Astrocyte (in vitro differentiated cells and primary cell): ENCODE measurements at regions not wholly inside any gene's neighbourhood (a gene's known extent, or its start where the extent isn't known, plus 50 kb on each side); places are given as distances from the start of the nearest gene placed in this dataset.

Experiments
- DNase-seq: peaks from one replicate; pipeline ENCODE4 v3.0.0-alpha.2; 2010; ENCODE audit warnings: low read depth
- FAIRE-seq: peaks from 2 replicates; lab custom pipeline; 2011; peaks lifted over from hg19 to GRCh38; lab: Jason Lieb, UNC
- H2AFZ ChIP-seq: 2 replicates; pipeline ENCODE4 v1.6.0; 2012; ENCODE audit warnings: low read depth, low read length, inconsistent platforms
- H3K27ac ChIP-seq: 2 replicates; pipeline ENCODE4 v1.5.1; 2011; ENCODE audit warnings: low read depth, low read length, inconsistent platforms
- H3K27me3 ChIP-seq: 2 replicates; pipeline ENCODE4 v1.6.0; 2011; ENCODE audit warnings: low read length, inconsistent platforms; ENCODE audit not compliant: insufficient read depth
- H3K36me3 ChIP-seq: 2 replicates; pipeline ENCODE4 v1.5.1; 2011; ENCODE audit warnings: low read length, inconsistent platforms; ENCODE audit not compliant: insufficient read depth
- H3K4me1 ChIP-seq: 2 replicates; pipeline ENCODE4 v1.5.1; 2011; ENCODE audit warnings: low read length, inconsistent platforms; ENCODE audit not compliant: insufficient read depth
- H3K4me2 ChIP-seq: 2 replicates; pipeline ENCODE4 v1.6.0; 2012; ENCODE audit warnings: low read length, inconsistent platforms
- H3K4me3 ChIP-seq: 2 replicates; pipeline ENCODE4 v1.5.1; 2011; ENCODE audit warnings: low read depth, mild to moderate bottlenecking, low read length, inconsistent platforms; ENCODE audit not compliant: insufficient read depth
- H3K79me2 ChIP-seq: 2 replicates; pipeline ENCODE4 v1.6.0; 2012; ENCODE audit warnings: mild to moderate bottlenecking, low read length, inconsistent platforms; ENCODE audit not compliant: insufficient read depth
- H3K9ac ChIP-seq: 2 replicates; pipeline ENCODE4 v1.6.0; 2012; ENCODE audit warnings: mild to moderate bottlenecking, low read length, inconsistent platforms
- H3K9me3 ChIP-seq: 2 replicates; pipeline ENCODE4 v1.5.1; 2012; ENCODE audit warnings: low read depth, mild to moderate bottlenecking, low read length, inconsistent platforms; ENCODE audit not compliant: insufficient read depth
- H4K20me1 ChIP-seq: 2 replicates; pipeline ENCODE4 v1.6.0; 2012; ENCODE audit warnings: low read length, inconsistent platforms; ENCODE audit not compliant: insufficient read depth
- H3K27ac Mint-ChIP-seq: one replicate; pipeline ENCODE4 v1.8.0; 2021; ENCODE audit warnings: mild to moderate bottlenecking, mixed read lengths; ENCODE audit not compliant: unreplicated experiment
- H3K27me3 Mint-ChIP-seq: one replicate; pipeline ENCODE4 v1.8.0; 2021; ENCODE audit warnings: low read depth, mixed read lengths; ENCODE audit not compliant: unreplicated experiment
- H3K36me3 Mint-ChIP-seq: one replicate; pipeline ENCODE4 v1.8.0; 2021; ENCODE audit warnings: low read depth, mixed read lengths; ENCODE audit not compliant: unreplicated experiment
- H3K4me1 Mint-ChIP-seq: one replicate; pipeline ENCODE4 v1.8.0; 2021; ENCODE audit warnings: low read depth, mixed read lengths; ENCODE audit not compliant: unreplicated experiment
- H3K4me3 Mint-ChIP-seq: one replicate; pipeline ENCODE4 v1.8.0; 2021; ENCODE audit warnings: mild to moderate bottlenecking, moderate library complexity, mixed read lengths; ENCODE audit not compliant: unreplicated experiment
- H3K9me3 Mint-ChIP-seq: one replicate; pipeline ENCODE4 v1.8.0; 2021; ENCODE audit warnings: mild to moderate bottlenecking, mixed read lengths; ENCODE audit not compliant: unreplicated experiment
- CTCF ChIP-seq: IDR thresholded peaks from 2 replicates; pipeline ENCODE4 v1.5.1; 2011; ENCODE audit warnings: low read depth, mild to moderate bottlenecking, inconsistent platforms, low read length, moderate library complexity; ENCODE audit not compliant: insufficient read depth
- EZH2 ChIP-seq: IDR thresholded peaks from 2 replicates; pipeline ENCODE4 v1.6.1; 2012; ENCODE audit warnings: mild to moderate bottlenecking, low read length, inconsistent platforms; ENCODE audit not compliant: insufficient read depth

- H3K27me3 Mint-ChIP-seq = peaks cover 56% of the 10 kb centered on the region
- no peak for FAIRE-seq
These were observed 190.2 kb downstream of the TBX5 start for GRCh38 chr12:114215746-114216145.

GRCh38 chr12:114213055-114213581, 192.8 kb downstream of the TBX5 start:
- Mint-ChIP-seq H3K4me3 (no peak overlapping the region), H3K4me1 (no peaks in the 10 kb centered on the region), H3K27me3 (peaks cover 52% of the 10 kb centered on the region), H3K27ac (no peak overlapping the region), H3K9me3 (peaks cover 5% of the 10 kb centered on the region), H3K36me3 (no peaks in the 10 kb centered on the region)
- Histone ChIP-seq H3K4me1 (no peaks in the 10 kb centered on the region), H2AFZ (no peak overlapping the region), H3K36me3 (no peaks in the 10 kb centered on the region), H3K4me3 (no peak overlapping the region), H3K9ac (no peak overlapping the region), H3K4me2 (no peak overlapping the region), H3K27ac (no peak overlapping the region), H3K79me2 (no peaks in the 10 kb centered on the region), H3K27me3 (no peaks in the 10 kb centered on the region), H4K20me1 (no peaks in the 10 kb centered on the region), H3K9me3 (no peaks in the 10 kb centered on the region)
- TF ChIP-seq EZH2 (no peak), CTCF (no peak)
- DNase-seq = no peak
- no peak for FAIRE-seq

More at GRCh38 chr12:114215746-114216145, 190.2 kb downstream of the TBX5 start:
- H4K20me1 ChIP-seq = no peaks in the 10 kb centered on the region
- H3K9me3 Mint-ChIP-seq = peaks cover 5% of the 10 kb centered on the region
- no peak overlapping the region for H3K27ac Mint-ChIP-seq
- no peaks in the 10 kb centered on the region for H3K79me2 ChIP-seq
- no peak overlapping the region for H3K9ac ChIP-seq
- no peak overlapping the region for H3K4me3 Mint-ChIP-seq
- H3K36me3 ChIP-seq = no peaks in the 10 kb centered on the region
- TF ChIP-seq CTCF = no peak
- TF ChIP-seq EZH2 = no peak
- H3K36me3 Mint-ChIP-seq = no peaks in the 10 kb centered on the region
- H3K27ac ChIP-seq = no peak overlapping the region
- no peaks in the 10 kb centered on the region for H3K4me1 Mint-ChIP-seq
- H3K4me3 ChIP-seq = no peak overlapping the region
- H2AFZ ChIP-seq = no peak overlapping the region
- DNase-seq = no peak
- no peaks in the 10 kb centered on the region for H3K9me3 ChIP-seq
- H3K27me3 ChIP-seq = no peaks in the 10 kb centered on the region
- no peaks in the 10 kb centered on the region for H3K4me1 ChIP-seq
- no peak overlapping the region for H3K4me2 ChIP-seq

- Mint-ChIP-seq H3K9me3 (peaks cover 3% of the 10 kb centered on the region), H3K27ac (no peak overlapping the region), H3K4me1 (no peaks in the 10 kb centered on the region), H3K4me3 (no peak overlapping the region), H3K27me3 (peaks cover 34% of the 10 kb centered on the region), H3K36me3 (no peaks in the 10 kb centered on the region)
- H3K27ac ChIP-seq = no peak overlapping the region
- no peak overlapping the region for H3K4me2 ChIP-seq
- no peak overlapping the region for H3K4me3 ChIP-seq
- FAIRE-seq (no peak), DNase-seq (no peak)
- H3K4me1 ChIP-seq = no peaks in the 10 kb centered on the region
- H3K79me2 ChIP-seq = no peaks in the 10 kb centered on the region
- H3K9ac ChIP-seq = no peak overlapping the region
- TF ChIP-seq EZH2 (no peak), CTCF (no peak)
- H3K9me3 ChIP-seq = no peaks in the 10 kb centered on the region
- no peaks in the 10 kb centered on the region for H3K36me3 ChIP-seq
- no peaks in the 10 kb centered on the region for H3K27me3 ChIP-seq
- H4K20me1 ChIP-seq = no peaks in the 10 kb centered on the region
- H2AFZ ChIP-seq = no peak overlapping the region
These were observed 196.1 kb downstream of the TBX5 start for GRCh38 chr12:114209861-114210260.
